DND-41 (cell line): ENCODE measurements at regions not wholly inside any gene's neighbourhood (a gene's known extent, or its start where the extent isn't known, plus 50 kb on each side); places are given as distances from the start of the nearest gene placed in this dataset.

Experiments used
- ATAC-seq: fragments of 200-7000 bp; cut with Tn5 transposase; 3 replicates; pipeline ENCODE4 v1.9.1; 2021; ENCODE audit warnings: low read depth; ENCODE audit not compliant: insufficient read depth
- DNase-seq: peaks from one replicate; pipeline ENCODE4 v3.0.0-alpha.2; 2020
- H2AFZ ChIP-seq: 2 replicates; pipeline ENCODE4 v1.6.0; 2012; ENCODE audit warnings: low read depth, low read length
- H3K27ac ChIP-seq: 2 replicates; pipeline ENCODE4 v1.5.1; 2012; ENCODE audit warnings: low read length, inconsistent platforms
- H3K27me3 ChIP-seq: fragments of 200-600 bp; sonication (generic); 2 replicates; pipeline ENCODE4 v1.6.0; 2012; ENCODE audit warnings: low read length, mild to moderate bottlenecking, inconsistent platforms; ENCODE audit not compliant: insufficient read depth, poor library complexity
- H3K36me3 ChIP-seq: 2 replicates; pipeline ENCODE4 v1.5.1; 2012; ENCODE audit warnings: low read length, inconsistent platforms; ENCODE audit not compliant: insufficient read depth
- H3K4me1 ChIP-seq: 2 replicates; pipeline ENCODE4 v1.5.1; 2012; ENCODE audit warnings: mild to moderate bottlenecking, low read length; ENCODE audit not compliant: insufficient read depth
- H3K4me2 ChIP-seq: 2 replicates; pipeline ENCODE4 v1.6.0; 2012; ENCODE audit warnings: mild to moderate bottlenecking, moderate library complexity, low read length, inconsistent platforms; ENCODE audit not compliant: insufficient read depth
- H3K4me3 ChIP-seq, 2 experiments: fragments of 200-600 bp in 1 of 2; shearing (Covaris generic) in 1 of 2; 2 replicates each; pipeline ENCODE4 v1.5.1; 2012 to 2016; ENCODE audit warnings: inconsistent platforms in 2 of 2, low read length in 2 of 2, mild to moderate bottlenecking in 2 of 2, low read depth in 1 of 2, moderate library complexity in 1 of 2
- H3K79me2 ChIP-seq: 2 replicates; pipeline ENCODE4 v1.6.0; 2012; ENCODE audit warnings: low read length, inconsistent platforms; ENCODE audit not compliant: insufficient read depth
- H3K9ac ChIP-seq: 2 replicates; pipeline ENCODE4 v1.6.0; 2012; ENCODE audit warnings: low read depth, mild to moderate bottlenecking, inconsistent platforms, low read length, moderate library complexity
- H3K9me3 ChIP-seq: 2 replicates; pipeline ENCODE4 v1.5.1; 2012; ENCODE audit warnings: low read length, moderate library complexity, mild to moderate bottlenecking, inconsistent platforms; ENCODE audit not compliant: insufficient read depth, severe bottlenecking
- H4K20me1 ChIP-seq: 2 replicates; pipeline ENCODE4 v1.6.0; 2012; ENCODE audit warnings: low read length; ENCODE audit not compliant: insufficient read depth
- EZH2 ChIP-seq: IDR thresholded peaks from 3 replicates; pipeline ENCODE4 v1.6.1; 2012; ENCODE audit warnings: borderline replicate concordance, low read depth, mild to moderate bottlenecking, moderate library complexity, low read length, inconsistent platforms; ENCODE audit not compliant: severe bottlenecking
- TF ChIP-seq, protein P1 (sequence below): IDR thresholded peaks from 2 replicates; pipeline ENCODE4 v1.5.1; 2012; ENCODE audit warnings: borderline replicate concordance, low read length, moderate library complexity, mild to moderate bottlenecking; ENCODE audit not compliant: poor library complexity, severe bottlenecking; ENCODE audit errors: extremely low read depth

DNA sequence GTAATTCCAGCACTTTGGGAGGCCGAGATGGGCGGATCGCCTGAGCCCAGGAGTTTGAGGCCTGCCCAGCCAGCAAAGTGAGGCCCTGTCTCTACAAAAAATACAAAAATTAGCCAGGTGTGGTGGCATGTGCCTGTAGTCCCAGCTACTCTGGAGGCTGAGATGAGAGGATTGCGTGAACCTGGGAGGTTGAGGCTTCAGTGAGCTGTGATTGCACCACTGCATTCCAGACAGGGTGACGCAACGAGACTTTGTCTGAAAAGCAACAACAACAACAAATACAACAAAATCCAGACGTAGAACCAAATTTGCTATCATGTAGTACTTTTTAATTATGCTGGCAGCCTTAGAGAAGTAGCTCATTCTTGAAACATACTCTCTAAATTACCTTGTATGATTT, 277.1 kb downstream of the KLF5 start:
- Histone ChIP-seq H3K9ac (no peak overlapping the region), H3K27ac (no peak overlapping the region), H2AFZ (no peak overlapping the region), H4K20me1 (no peaks in the 10 kb centered on the region), H3K27me3 (no peaks in the 10 kb centered on the region), H3K4me3 (no peak overlapping the region), H3K79me2 (no peaks in the 10 kb centered on the region), H3K4me1 (no peaks in the 10 kb centered on the region), H3K4me2 (no peak overlapping the region), H3K9me3 (no peaks in the 10 kb centered on the region), H3K36me3 (no peaks in the 10 kb centered on the region)
- TF ChIP-seq, protein P1, sequence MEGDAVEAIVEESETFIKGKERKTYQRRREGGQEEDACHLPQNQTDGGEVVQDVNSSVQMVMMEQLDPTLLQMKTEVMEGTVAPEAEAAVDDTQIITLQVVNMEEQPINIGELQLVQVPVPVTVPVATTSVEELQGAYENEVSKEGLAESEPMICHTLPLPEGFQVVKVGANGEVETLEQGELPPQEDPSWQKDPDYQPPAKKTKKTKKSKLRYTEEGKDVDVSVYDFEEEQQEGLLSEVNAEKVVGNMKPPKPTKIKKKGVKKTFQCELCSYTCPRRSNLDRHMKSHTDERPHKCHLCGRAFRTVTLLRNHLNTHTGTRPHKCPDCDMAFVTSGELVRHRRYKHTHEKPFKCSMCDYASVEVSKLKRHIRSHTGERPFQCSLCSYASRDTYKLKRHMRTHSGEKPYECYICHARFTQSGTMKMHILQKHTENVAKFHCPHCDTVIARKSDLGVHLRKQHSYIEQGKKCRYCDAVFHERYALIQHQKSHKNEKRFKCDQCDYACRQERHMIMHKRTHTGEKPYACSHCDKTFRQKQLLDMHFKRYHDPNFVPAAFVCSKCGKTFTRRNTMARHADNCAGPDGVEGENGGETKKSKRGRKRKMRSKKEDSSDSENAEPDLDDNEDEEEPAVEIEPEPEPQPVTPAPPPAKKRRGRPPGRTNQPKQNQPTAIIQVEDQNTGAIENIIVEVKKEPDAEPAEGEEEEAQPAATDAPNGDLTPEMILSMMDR = no peak
- no peak for TF ChIP-seq EZH2
- DNase-seq = no peak
- ATAC-seq = no peak

DNA sequence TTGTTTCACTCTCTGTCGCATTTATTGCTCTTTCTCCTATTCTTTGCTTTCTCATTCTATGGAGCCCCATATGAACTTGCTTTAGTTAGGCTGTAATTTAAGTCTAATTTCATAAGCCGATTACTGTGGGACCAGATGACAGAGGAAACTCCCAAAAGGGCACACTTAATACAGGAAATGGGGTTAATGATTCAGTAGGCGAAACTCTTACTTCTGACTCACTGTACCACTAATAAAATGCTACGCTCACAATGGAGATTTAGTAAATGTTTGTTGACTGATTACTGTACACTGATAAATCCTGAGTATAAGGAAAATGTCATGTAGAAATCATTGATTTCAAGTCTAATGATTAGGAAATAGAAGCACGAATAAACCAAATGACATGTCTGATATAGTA, 276.4 kb downstream of the KLF5 start:
- ATAC-seq (no peak), DNase-seq (no peak)
- no peak overlapping the region for H3K9ac ChIP-seq
- no peak for TF ChIP-seq EZH2
- TF ChIP-seq, protein P1 = no peak
- no peak overlapping the region for H2AFZ ChIP-seq
- no peaks in the 10 kb centered on the region for H3K9me3 ChIP-seq
- no peaks in the 10 kb centered on the region for H3K4me1 ChIP-seq
- H3K27ac ChIP-seq = no peak overlapping the region
- H3K4me2 ChIP-seq = no peak overlapping the region
- no peaks in the 10 kb centered on the region for H3K36me3 ChIP-seq
- no peak overlapping the region for H3K4me3 ChIP-seq
- no peaks in the 10 kb centered on the region for H4K20me1 ChIP-seq
- H3K27me3 ChIP-seq = no peaks in the 10 kb centered on the region
- H3K79me2 ChIP-seq = no peaks in the 10 kb centered on the region

DNA sequence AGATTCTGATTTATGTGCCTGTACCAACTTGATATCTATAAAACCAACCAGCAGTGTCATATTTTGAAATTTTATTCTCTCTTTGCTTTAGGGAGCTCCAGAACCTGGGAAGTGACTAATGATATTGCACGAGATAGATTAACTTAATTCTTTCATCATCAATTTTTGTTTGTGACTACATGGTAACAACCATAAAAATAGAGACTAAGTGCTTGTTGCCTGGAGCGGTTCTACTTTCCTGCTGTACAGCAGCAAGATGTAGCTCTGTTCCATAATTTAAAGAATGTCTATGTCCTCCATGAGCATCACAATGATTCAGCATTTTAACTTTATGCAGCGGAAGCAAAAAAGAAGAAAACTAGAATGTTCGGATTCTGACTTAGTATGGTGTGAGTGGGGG, 275.6 kb downstream of the KLF5 start:
- no peak overlapping the region for H3K4me3 ChIP-seq
- no peak overlapping the region for H3K27ac ChIP-seq
- no peaks in the 10 kb centered on the region for H3K9me3 ChIP-seq
- H3K79me2 ChIP-seq = no peaks in the 10 kb centered on the region
- H2AFZ ChIP-seq = no peak overlapping the region
- DNase-seq = no peak
- H3K4me2 ChIP-seq = no peak overlapping the region
- H3K27me3 ChIP-seq = no peaks in the 10 kb centered on the region
- H3K9ac ChIP-seq = no peak overlapping the region
- no peak for ATAC-seq
- no peaks in the 10 kb centered on the region for H3K36me3 ChIP-seq
- TF ChIP-seq EZH2 = no peak
- TF ChIP-seq, protein P1 = no peak
- no peaks in the 10 kb centered on the region for H3K4me1 ChIP-seq
- H4K20me1 ChIP-seq = no peaks in the 10 kb centered on the region

DNA sequence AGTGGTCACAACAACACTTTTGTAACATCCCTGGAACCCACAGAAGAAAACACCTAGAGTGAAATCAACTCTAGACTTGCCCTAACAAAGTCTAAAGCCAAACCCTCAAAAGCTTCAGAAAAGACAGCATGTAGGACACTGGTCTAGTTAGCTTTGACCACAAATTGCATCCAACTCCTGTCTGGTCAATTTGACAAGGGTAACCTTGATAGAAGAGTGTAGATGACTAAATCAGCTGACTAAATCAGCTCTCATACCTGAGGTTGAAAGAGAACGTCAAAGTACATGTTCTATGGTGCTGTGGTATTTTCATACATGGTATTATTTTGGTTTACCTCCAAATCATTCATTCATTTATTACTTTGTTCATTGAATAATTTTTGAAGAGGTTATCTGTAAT, 272.8 kb downstream of the KLF5 start:
- Histone ChIP-seq H2AFZ (no peak overlapping the region), H3K27me3 (no peaks in the 10 kb centered on the region), H3K4me2 (no peak overlapping the region), H4K20me1 (no peaks in the 10 kb centered on the region), H3K27ac (no peak overlapping the region), H3K79me2 (no peaks in the 10 kb centered on the region), H3K36me3 (no peaks in the 10 kb centered on the region), H3K4me3 (no peak overlapping the region), H3K9me3 (no peaks in the 10 kb centered on the region), H3K4me1 (no peaks in the 10 kb centered on the region), H3K9ac (no peak overlapping the region)
- DNase-seq = no peak
- no peak for ATAC-seq
- TF ChIP-seq, protein P1 = no peak
- no peak for TF ChIP-seq EZH2
